A549 (cell line): ENCODE measurements at regions not wholly inside any gene's neighbourhood (a gene's known extent, or its start where the extent isn't known, plus 50 kb on each side); places are given as distances from the start of the nearest gene placed in this dataset.

Experiments used
- ATAC-seq, 2 experiments: fragments of 200-7000 bp in 1 of 2; fragments of >200 bp in 1 of 2; cut with Nextera tagmentation in 1 of 2; cut with Tn5 transposase in 1 of 2; 3 replicates each; pipeline versions ENCODE4 v1.8.0 to v1.9.1; 2018 to 2020; ENCODE audit warnings: mild to moderate bottlenecking in 1 of 2, moderate library complexity in 1 of 2
- CTCF ChIA-PET: fragments of 300-600 bp; sonication (Branson Sonifier 250); formaldehyde crosslinking; extraction: SDS; loops from one replicate; lab custom pipeline; 2021; ENCODE audit warnings: antibody characterized with exemption, inconsistent platforms; lab: Yijun Ruan, JAX
- POLR2A ChIA-PET: fragments of 350-600 bp; formaldehyde crosslinking; extraction: SDS; loops from one replicate; lab custom pipeline; 2021; ENCODE audit warnings: antibody characterized with exemption, inconsistent platforms; lab: Yijun Ruan, JAX
- DNase-seq, 2 experiments: peaks; one replicate each; pipeline versions ENCODE4 v3.0.0 to v3.0.0-alpha.2; 2011 to 2016; ENCODE audit warnings: low read depth in 1 of 2, low spot score in 1 of 2
- FAIRE-seq: peaks from 2 replicates; lab custom pipeline; 2011; peaks lifted over from hg19 to GRCh38; lab: Jason Lieb, UNC
- H3K27ac ChIP-seq, 2 experiments: fragments of >200 bp; sonication (Bioruptor Twin); formaldehyde crosslinking; 3 replicates each; pipeline ENCODE4 v1.5.1; 2016 to 2017
- H3K4me1 ChIP-seq: fragments of >200 bp; sonication (Bioruptor Twin); formaldehyde crosslinking; 3 replicates; pipeline ENCODE4 v1.6.1; 2016
- H3K4me2 ChIP-seq: fragments of >200 bp; sonication (Bioruptor Twin); formaldehyde crosslinking; 3 replicates; pipeline ENCODE4 v1.6.1; 2016
- H3K4me3 ChIP-seq: fragments of >200 bp; sonication (Bioruptor Twin); formaldehyde crosslinking; 3 replicates; pipeline ENCODE4 v1.5.1; 2016
- H3K9me3 ChIP-seq: fragments of >200 bp; sonication (Bioruptor Twin); formaldehyde crosslinking; 3 replicates; pipeline ENCODE4 v1.6.1; 2016
- CBX8 ChIP-seq: fragments of 200-600 bp; sonication (generic); IDR thresholded peaks from 2 replicates; pipeline ENCODE4 v1.6.1; 2016
- CEBPB ChIP-seq, 2 experiments: fragments of >200 bp in 1 of 2; sonication (Bioruptor Twin) in 1 of 2; formaldehyde crosslinking in 1 of 2; IDR thresholded peaks; 2 replicates each; pipeline ENCODE4 v1.6.1; 2012 to 2016
- CHD2 ChIP-seq: fragments of 150-350 bp; IDR thresholded peaks from 2 replicates; pipeline ENCODE4 v1.6.1; 2014; ENCODE audit warnings: low read length; ENCODE audit not compliant: partially characterized antibody
- EHF ChIP-seq: fragments of 250-450 bp; sonication (Bioruptor Pico); IDR thresholded peaks from 2 replicates; pipeline ENCODE4 v1.5.0; 2020; ENCODE audit warnings: mild to moderate bottlenecking
- EHMT2 ChIP-seq: fragments of 200-600 bp; sonication (generic); IDR thresholded peaks from 2 replicates; pipeline ENCODE4 v1.6.1; 2016; ENCODE audit warnings: antibody characterized with exemption, low read depth, mild to moderate bottlenecking, moderate library complexity
- FOSL2 ChIP-seq, 2 experiments: fragments of 450-650 bp in 1 of 2; fragments of >200 bp in 1 of 2; sonication (Bioruptor Twin) in 1 of 2; formaldehyde crosslinking; IDR thresholded peaks; 2 replicates each; pipeline versions ENCODE4 v1.5.0 to v1.6.1; 2016 to 2020; ENCODE audit warnings: mild to moderate bottlenecking in 1 of 2, moderate library complexity in 1 of 2
- FOXS1 ChIP-seq: fragments of 250-450 bp; sonication (Bioruptor Pico); IDR thresholded peaks from 2 replicates; pipeline ENCODE4 v1.5.0; 2020; ENCODE audit warnings: mild to moderate bottlenecking, moderate library complexity
- HEYL ChIP-seq: fragments of 250-450 bp; sonication (Bioruptor Pico); IDR thresholded peaks from 2 replicates; pipeline ENCODE4 v1.8.0; 2021; ENCODE audit warnings: mild to moderate bottlenecking, moderate library complexity
- HOXA7 ChIP-seq: fragments of 250-450 bp; sonication (Bioruptor Pico); IDR thresholded peaks from 2 replicates; pipeline ENCODE4 v1.5.0; 2020; ENCODE audit warnings: mild to moderate bottlenecking, moderate library complexity
- HOXB13 ChIP-seq: fragments of 250-450 bp; sonication (Bioruptor Pico); IDR thresholded peaks from 2 replicates; pipeline ENCODE4 v1.5.0; 2020; ENCODE audit warnings: low read depth, mild to moderate bottlenecking, moderate library complexity
- HOXB5 ChIP-seq: fragments of 250-450 bp; sonication (Bioruptor Pico); IDR thresholded peaks from 2 replicates; pipeline ENCODE4 v1.5.0; 2020; ENCODE audit warnings: mild to moderate bottlenecking, moderate library complexity
- JUN ChIP-seq, 2 experiments: fragments of >200 bp; sonication (Bioruptor Twin); formaldehyde crosslinking; IDR thresholded peaks; 2 replicates in 1 of 2; 3 replicates in 1 of 2; pipeline ENCODE4 v1.6.1; 2016 to 2017
- KDM1A ChIP-seq: fragments of 200-600 bp; sonication (generic); IDR thresholded peaks from 2 replicates; pipeline ENCODE4 v1.6.1; 2016; ENCODE audit warnings: low read depth, mild to moderate bottlenecking
- NR3C1 ChIP-seq: fragments of >200 bp; sonication (Bioruptor Twin); formaldehyde crosslinking; IDR thresholded peaks from 3 replicates; pipeline ENCODE4 v1.6.1; 2017
- POLR2A ChIP-seq: IDR thresholded peaks from 2 replicates; pipeline ENCODE4 v1.6.1; 2012; ENCODE audit warnings: mild to moderate bottlenecking, low read length
- RAD21 ChIP-seq, 2 experiments: fragments of >200 bp in 1 of 2; sonication (Bioruptor Twin) in 1 of 2; formaldehyde crosslinking in 1 of 2; IDR thresholded peaks in 1 of 2; conservative IDR thresholded peaks in 1 of 2; 2 replicates in 1 of 2; 3 replicates in 1 of 2; pipeline ENCODE4 v1.6.1; 2012 to 2018; ENCODE audit warnings: inconsistent platforms in 1 of 2
- TFCP2L1 ChIP-seq: fragments of 250-450 bp; sonication (Bioruptor Pico); IDR thresholded peaks from 2 replicates; pipeline ENCODE4 v1.5.0; 2021; ENCODE audit warnings: mild to moderate bottlenecking
- TP53 ChIP-seq: fragments of 250-450 bp; sonication (Bioruptor Pico); IDR thresholded peaks from 2 replicates; pipeline ENCODE4 v1.5.0; 2021; ENCODE audit warnings: mild to moderate bottlenecking, moderate library complexity
- ZC3H11A ChIP-seq: fragments of 450-650 bp; IDR thresholded peaks from 2 replicates; pipeline ENCODE4 v1.6.1; 2014; ENCODE audit warnings: antibody characterized with exemption, mild to moderate bottlenecking
- WGBS: methylation state at CpG from one replicate; pipeline ENCODE4 v1.1.6; 2017; ENCODE audit errors: missing lambda C conversion rate; 5-methylcytosine and 5-hydroxymethylcytosine counted together

- CTCF ChIA-PET, result no interaction called here
- H3K9me3 ChIP-seq, result no peaks in the 10 kb centered on the region
- no peaks in the 10 kb centered on the region for H3K4me1 ChIP-seq
- no peak overlapping the region for H3K4me3 ChIP-seq
- ATAC-seq (no peak), DNase-seq (no peak), FAIRE-seq (no peak)
- no peak overlapping the region for H3K27ac ChIP-seq
- POLR2A ChIA-PET, result no interaction called here
- no peak overlapping the region for H3K4me2 ChIP-seq
- WGBS, result 60% methylated on average over 16 of the region's 16 CpGs
- TF ChIP-seq HOXB5 (CRISPR knock-in tag), result no peak
- no peak for TF ChIP-seq ZC3H11A
- no peak for TF ChIP-seq NR3C1
- no peak for TF ChIP-seq CHD2
- TF ChIP-seq EHF (CRISPR knock-in tag), result no peak
Measured at GRCh38 chr21:36555199-36555800, 75.4 kb upstream of the CLDN14 start.

DNA sequence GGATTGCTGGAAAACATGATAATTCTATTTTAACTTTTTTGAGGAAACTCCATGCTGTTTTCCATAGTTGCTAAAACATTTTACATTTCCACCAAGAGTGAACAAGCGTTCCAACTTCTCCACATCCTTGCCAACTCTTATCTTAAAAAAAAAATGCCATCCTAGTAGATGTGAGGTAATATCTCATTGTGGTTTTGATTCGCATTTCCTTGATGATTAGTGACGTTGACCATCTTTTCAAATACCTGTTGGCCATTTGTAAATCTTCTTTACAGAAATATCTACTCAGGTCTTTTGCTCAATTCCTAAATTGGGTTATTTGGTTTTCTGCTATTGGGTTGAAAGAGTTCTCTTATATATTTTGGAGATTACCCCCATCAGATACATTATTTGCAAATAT, 77.4 kb upstream of the CLDN14 start:
- CTCF ChIA-PET, result no interaction called here

GRCh38 chr21:36560933-36561575, 81.1 kb upstream of the CLDN14 start:
- Histone ChIP-seq H3K4me1 (no peaks in the 10 kb centered on the region), H3K9me3 (peaks cover 5% of the 10 kb centered on the region; the same call in 1 of the 3 replicates), H3K4me3 (no peak overlapping the region), H3K27ac (no peak overlapping the region), H3K4me2 (no peak overlapping the region)
- ATAC-seq (no peak), DNase-seq (no peak), FAIRE-seq (no peak)
- POLR2A ChIA-PET, result no interaction called here
- CTCF ChIA-PET, result no interaction called here
- no peak for TF ChIP-seq KDM1A
- TF ChIP-seq HOXB13, result no peak
- no peak for TF ChIP-seq JUN (IDR thresholded peaks at IDR 0.05)
- TF ChIP-seq CBX8, result no peak
- no peak for TF ChIP-seq POLR2A
- no peak for TF ChIP-seq TP53 (CRISPR knock-in tag)
- TF ChIP-seq CEBPB (IDR thresholded peaks at IDR 0.05), result peak in 1 of 2 experiments; percentile 23; a peak in 1 of 4 replicates
- 56% methylated on average over 7 of the region's 7 CpGs for WGBS

More for the DNA sequence above, 77.4 kb upstream of the CLDN14 start:
- WGBS, result 20% methylated on average over 3 of the region's 3 CpGs
- no peak for ATAC-seq
- no peak overlapping the region for H3K4me2 ChIP-seq
- POLR2A ChIA-PET, result no interaction called here
- H3K9me3 ChIP-seq, result no peaks in the 10 kb centered on the region
- no peaks in the 10 kb centered on the region for H3K4me1 ChIP-seq
- FAIRE-seq, result no peak
- TF ChIP-seq EHMT2, result no peak
- no peak for TF ChIP-seq RAD21 (conservative IDR thresholded peaks at IDR 0.05 in 1 of 2, IDR thresholded peaks at IDR 0.05 in 1 of 2)
- no peak for TF ChIP-seq TFCP2L1 (CRISPR knock-in tag)
- no peak for TF ChIP-seq FOXS1 (CRISPR knock-in tag)
- TF ChIP-seq CBX8, result no peak
- no peak for TF ChIP-seq HEYL (CRISPR knock-in tag)
- TF ChIP-seq, all 56 proteins: peak for 0
- no peak overlapping the region for H3K27ac ChIP-seq
- H3K4me3 ChIP-seq, result no peak overlapping the region
- DNase-seq, result no peak

- DNase-seq (no peak), ATAC-seq (no peak), FAIRE-seq (no peak)
- WGBS, result 52% methylated on average over 12 of the region's 12 CpGs
- TF ChIP-seq HOXA7 (CRISPR knock-in tag) (no peak), FOSL2 (IDR thresholded peaks at IDR 0.05) (no peak), FOSL2 (CRISPR knock-in tag; IDR thresholded peaks at IDR 0.05) (no peak)
- H3K9me3 ChIP-seq, result peaks cover 5% of the 10 kb centered on the region; the same call in 1 of the 3 replicates
- no peak overlapping the region for H3K4me2 ChIP-seq
- POLR2A ChIA-PET, result no interaction called here
- H3K4me3 ChIP-seq, result no peak overlapping the region
- H3K27ac ChIP-seq, result no peak overlapping the region
- CTCF ChIA-PET, result no interaction called here
- H3K4me1 ChIP-seq, result no peaks in the 10 kb centered on the region
Measured at GRCh38 chr21:36563341-36563926, 83.5 kb upstream of the CLDN14 start.
